ENCODE measurements at regions not wholly inside any gene's neighbourhood (a gene's known extent, or its start where the extent isn't known, plus 50 kb on each side); places are given as distances from the start of the nearest gene placed in this dataset.

DNA sequence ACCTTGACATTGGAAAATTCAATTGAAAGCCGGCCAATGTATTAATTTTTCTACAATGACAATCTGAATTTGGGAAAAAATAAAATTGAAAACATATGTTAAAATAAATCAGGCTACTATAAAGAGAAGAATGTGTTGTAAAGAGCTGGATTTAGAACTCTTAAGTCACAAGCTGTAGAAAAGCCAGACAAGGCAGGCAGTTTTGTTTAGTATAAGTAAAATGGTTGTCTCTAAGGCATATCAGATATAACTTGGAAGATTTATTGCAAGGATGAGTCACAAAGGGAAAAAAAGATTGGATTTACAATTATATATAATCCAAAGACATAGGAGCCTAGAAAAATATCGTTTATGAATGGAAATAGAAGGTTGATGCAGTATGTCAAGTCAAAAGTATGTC lies 549.1 kb upstream of the EPHA5 start:
- TF ChIP-seq, protein P1, sequence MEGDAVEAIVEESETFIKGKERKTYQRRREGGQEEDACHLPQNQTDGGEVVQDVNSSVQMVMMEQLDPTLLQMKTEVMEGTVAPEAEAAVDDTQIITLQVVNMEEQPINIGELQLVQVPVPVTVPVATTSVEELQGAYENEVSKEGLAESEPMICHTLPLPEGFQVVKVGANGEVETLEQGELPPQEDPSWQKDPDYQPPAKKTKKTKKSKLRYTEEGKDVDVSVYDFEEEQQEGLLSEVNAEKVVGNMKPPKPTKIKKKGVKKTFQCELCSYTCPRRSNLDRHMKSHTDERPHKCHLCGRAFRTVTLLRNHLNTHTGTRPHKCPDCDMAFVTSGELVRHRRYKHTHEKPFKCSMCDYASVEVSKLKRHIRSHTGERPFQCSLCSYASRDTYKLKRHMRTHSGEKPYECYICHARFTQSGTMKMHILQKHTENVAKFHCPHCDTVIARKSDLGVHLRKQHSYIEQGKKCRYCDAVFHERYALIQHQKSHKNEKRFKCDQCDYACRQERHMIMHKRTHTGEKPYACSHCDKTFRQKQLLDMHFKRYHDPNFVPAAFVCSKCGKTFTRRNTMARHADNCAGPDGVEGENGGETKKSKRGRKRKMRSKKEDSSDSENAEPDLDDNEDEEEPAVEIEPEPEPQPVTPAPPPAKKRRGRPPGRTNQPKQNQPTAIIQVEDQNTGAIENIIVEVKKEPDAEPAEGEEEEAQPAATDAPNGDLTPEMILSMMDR (IDR thresholded peaks at IDR 0.05; ENCODE audit: insufficient read depth, low read length, poor library complexity, severe bottlenecking) = no peak
- TF ChIP-seq EZH2phosphoT487 (conservative IDR thresholded peaks at IDR 0.05; ENCODE audit: low read length) = no peak

All from SU-DHL-6 (cell line).